ENCODE measurements at regions not wholly inside any gene's neighbourhood (a gene's known extent, or its start where the extent isn't known, plus 50 kb on each side); places are given as distances from the start of the nearest gene placed in this dataset.

GRCh38 chr10:2106641-2107040, 369.3 kb upstream of the ADARB2 start:
- no peak for TF ChIP-seq CTCF (IDR thresholded peaks at IDR 0.05; ENCODE audit: insufficient read depth, low read depth, low read length, missing control alignments)
- H3K4me3 ChIP-seq (ENCODE audit: low read length), result no peak overlapping the region
- DNase-seq (ENCODE audit: low read depth), result peak; percentile 24

- no peak for TF ChIP-seq CTCF (IDR thresholded peaks at IDR 0.05; ENCODE audit: insufficient read depth, low read depth, low read length, missing control alignments)
- no peak for DNase-seq (ENCODE audit: low read depth)
- H3K4me3 ChIP-seq (ENCODE audit: low read length), result no peak overlapping the region
These were observed 362.0 kb upstream of the ADARB2 start for GRCh38 chr10:2099321-2099720.

- no peak for DNase-seq (ENCODE audit: low read depth)
- no peak overlapping the region for H3K4me3 ChIP-seq (ENCODE audit: low read length)
- TF ChIP-seq CTCF (IDR thresholded peaks at IDR 0.05; ENCODE audit: insufficient read depth, low read depth, low read length, missing control alignments), result no peak
These were observed 360.6 kb upstream of the ADARB2 start for GRCh38 chr10:2097937-2098336.

- no peak for TF ChIP-seq CTCF (IDR thresholded peaks at IDR 0.05; ENCODE audit: insufficient read depth, low read depth, low read length, missing control alignments)
- no peak for DNase-seq (ENCODE audit: low read depth)
- no peak overlapping the region for H3K4me3 ChIP-seq (ENCODE audit: low read length)
These were observed 356.8 kb upstream of the ADARB2 start for GRCh38 chr10:2094171-2094570.

GRCh38 chr10:2083591-2083990, 346.3 kb upstream of the ADARB2 start:
- no peak overlapping the region for H3K4me3 ChIP-seq (ENCODE audit: low read length)
- no peak for DNase-seq (ENCODE audit: low read depth)
- no peak for TF ChIP-seq CTCF (IDR thresholded peaks at IDR 0.05; ENCODE audit: insufficient read depth, low read depth, low read length, missing control alignments)

- H3K4me3 ChIP-seq (ENCODE audit: low read length), result no peak overlapping the region
- no peak for TF ChIP-seq CTCF (IDR thresholded peaks at IDR 0.05; ENCODE audit: insufficient read depth, low read depth, low read length, missing control alignments)
- DNase-seq (ENCODE audit: low read depth), result peak; percentile 6
These were observed 344.2 kb upstream of the ADARB2 start for GRCh38 chr10:2081501-2081900.

GRCh38 chr10:2079603-2080078, 342.3 kb upstream of the ADARB2 start:
- no peak overlapping the region for H3K4me3 ChIP-seq (ENCODE audit: low read length)
- no peak for TF ChIP-seq CTCF (IDR thresholded peaks at IDR 0.05; ENCODE audit: insufficient read depth, low read depth, low read length, missing control alignments)
- no peak for DNase-seq (ENCODE audit: low read depth)

All from epithelial cell of esophagus (primary cell).